Endothelial cell of umbilical vein (primary cell): ENCODE measurements at regions not wholly inside any gene's neighbourhood (a gene's known extent, or its start where the extent isn't known, plus 50 kb on each side); places are given as distances from the start of the nearest gene placed in this dataset.

Experiments
- BruUV-seq: library from RNA; stranded (reverse); fragments of 400-500 nt; replicated peaks from 2 replicates; lab custom pipeline; 2021; lab: Mats Ljungman, UMichigan
- CTCF ChIA-PET: fragments of 300-600, 350-600 bp; sonication (Branson Sonifier 250); formaldehyde crosslinking; loops from one replicate; lab custom pipeline; 2021; ENCODE audit warnings: antibody characterized with exemption, inconsistent platforms; lab: Charles Lee
- POLR2A ChIA-PET: fragments of 300-600, 350-600 bp; sonication (Branson Sonifier 250); formaldehyde crosslinking; loops from one replicate; lab custom pipeline; 2021; ENCODE audit warnings: antibody characterized with exemption, inconsistent platforms; lab: Charles Lee
- DNase-seq: peaks from one replicate; pipeline ENCODE4 v3.0.0-alpha.2; 2011; ENCODE audit warnings: low read depth, low spot score
- FAIRE-seq: peaks from 2 replicates; lab custom pipeline; 2011; peaks lifted over from hg19 to GRCh38; lab: Jason Lieb, UNC
- H2AFZ ChIP-seq: 2 replicates; pipeline ENCODE4 v1.6.0; 2012; ENCODE audit warnings: low read depth, low read length, control low read depth, inconsistent platforms
- H3K27ac ChIP-seq: 2 replicates; pipeline ENCODE4 v1.5.1; 2011; ENCODE audit warnings: low read depth, mild to moderate bottlenecking, control low read depth, low read length, moderate library complexity; ENCODE audit not compliant: insufficient read depth
- H3K27me3 ChIP-seq, 2 experiments: 2 replicates each; pipeline versions ENCODE4 v1.6.0 to v1.6.1; 2011; ENCODE audit warnings: low read length in 2 of 2, mixed read lengths in 1 of 2; ENCODE audit not compliant: control insufficient read depth in 2 of 2, insufficient read depth in 2 of 2
- H3K36me3 ChIP-seq, 2 experiments: 2 replicates in 1 of 2; 3 replicates in 1 of 2; pipeline ENCODE4 v1.5.1; 2011; ENCODE audit warnings: low read length in 2 of 2, mild to moderate bottlenecking in 1 of 2, moderate library complexity in 1 of 2; ENCODE audit not compliant: control insufficient read depth in 2 of 2, insufficient read depth in 2 of 2; ENCODE audit errors: extremely low read depth in 1 of 2
- H3K4me1 ChIP-seq: 3 replicates; pipeline ENCODE4 v1.5.1; 2011; ENCODE audit warnings: mild to moderate bottlenecking, low read length; ENCODE audit not compliant: control insufficient read depth, insufficient read depth; ENCODE audit errors: extremely low read depth
- H3K4me2 ChIP-seq: 2 replicates; pipeline ENCODE4 v1.6.1; 2011; ENCODE audit warnings: low read length, control low read depth, mixed read lengths; ENCODE audit not compliant: insufficient read depth
- H3K4me3 ChIP-seq, 3 experiments: fragments of 200-600 bp in 1 of 3; sonication (generic), shearing (Covaris generic) in 1 of 3; replicated peaks in 1 of 3; 2 replicates each; pipeline ENCODE4 v1.5.1; 2011 to 2016; ENCODE audit warnings: control low read depth in 3 of 3, low read length in 3 of 3, mild to moderate bottlenecking in 2 of 3, inconsistent platforms in 1 of 3, low read depth in 1 of 3, moderate library complexity in 1 of 3; ENCODE audit not compliant: insufficient read depth in 1 of 3
- H3K79me2 ChIP-seq: 2 replicates; pipeline ENCODE4 v1.6.0; 2012; ENCODE audit warnings: low read length, inconsistent platforms; ENCODE audit not compliant: control insufficient read depth, insufficient read depth
- H3K9ac ChIP-seq: replicated peaks from 2 replicates; pipeline ENCODE3; 2011; ENCODE audit warnings: low read length, control low read depth; ENCODE audit not compliant: insufficient read depth; ENCODE audit errors: extremely low read depth
- H3K9me1 ChIP-seq: replicated peaks from 3 replicates; pipeline ENCODE4 v1.6.0; 2011; ENCODE audit warnings: mild to moderate bottlenecking, low read length; ENCODE audit not compliant: control insufficient read depth, insufficient read depth; ENCODE audit errors: extremely low read depth
- H3K9me3 ChIP-seq: replicated peaks from 2 replicates; pipeline ENCODE4 v1.5.1; 2012; ENCODE audit warnings: low read length, inconsistent platforms; ENCODE audit not compliant: control insufficient read depth, insufficient read depth
- H4K20me1 ChIP-seq: replicated peaks from 2 replicates; pipeline ENCODE3; 2011; ENCODE audit warnings: mild to moderate bottlenecking, low read length; ENCODE audit not compliant: control insufficient read depth, insufficient read depth; ENCODE audit errors: extremely low read depth
- CTCF ChIP-seq, 2 donors: IDR thresholded peaks; 1 replicate in 1 of 2; 2 replicates in 1 of 2; pipeline ENCODE4 v1.5.1; 2011; ENCODE audit warnings: low read length in 2 of 2, mild to moderate bottlenecking in 2 of 2, moderate library complexity in 2 of 2, control low read depth in 1 of 2, inconsistent platforms in 1 of 2, low read depth in 1 of 2; ENCODE audit not compliant: insufficient read depth in 1 of 2; ENCODE audit errors: extremely low read depth in 1 of 2
- EZH2 ChIP-seq: IDR thresholded peaks from 2 replicates; pipeline ENCODE4 v1.6.1; 2012; ENCODE audit warnings: borderline replicate concordance, low read depth, mild to moderate bottlenecking, moderate library complexity, low read length, inconsistent platforms; ENCODE audit not compliant: severe bottlenecking
- FOS ChIP-seq: IDR thresholded peaks from 2 replicates; pipeline ENCODE4 v1.6.1; 2011; ENCODE audit warnings: mild to moderate bottlenecking, low read length, moderate library complexity, borderline replicate concordance; ENCODE audit not compliant: insufficient read depth
- GATA2 ChIP-seq: IDR thresholded peaks from 2 replicates; pipeline ENCODE4 v1.7.0; 2011; ENCODE audit warnings: low read depth, mild to moderate bottlenecking, moderate library complexity, mixed read lengths, low read length; ENCODE audit not compliant: insufficient read length, insufficient read depth
- JUN ChIP-seq: IDR thresholded peaks from 2 replicates; pipeline ENCODE4 v1.6.1; 2011; ENCODE audit warnings: borderline replicate concordance, low read depth; ENCODE audit not compliant: insufficient read length, insufficient read depth
- MAX ChIP-seq: IDR thresholded peaks from 2 replicates; pipeline ENCODE4 v1.6.1; 2011; ENCODE audit not compliant: insufficient read depth, insufficient read length
- MYC ChIP-seq: IDR thresholded peaks from one replicate; pipeline ENCODE4 v1.6.1; 2011; ENCODE audit warnings: mild to moderate bottlenecking, low read depth, low read length
- POLR2A ChIP-seq: IDR thresholded peaks from 2 replicates; pipeline ENCODE4 v1.6.1; 2012; ENCODE audit warnings: low read depth, mild to moderate bottlenecking, control low read depth, low read length
- POLR2AphosphoS5 ChIP-seq: IDR thresholded peaks from 2 replicates; pipeline ENCODE4 v1.6.1; 2012; ENCODE audit warnings: low read depth, mild to moderate bottlenecking, control low read depth, low read length, moderate library complexity; ENCODE audit not compliant: insufficient read depth
- dilution Hi-C: fragments of 300-500 bp; cut with MboI; formaldehyde crosslinking; loops from one replicate; pipeline ENCODE4 v1.15.0; 2019; ENCODE audit warnings: low sequenced_read_pairs; ENCODE audit not compliant: extremely low pct_ligation_motif_present
- intact Hi-C: fragments of 100-400 bp; cut with micrococcal nuclease; formaldehyde crosslinking; loops from one replicate; pipeline ENCODE4 v1.10.0; 2022

- Histone ChIP-seq H3K9me3 (no peaks in the 10 kb centered on the region), H4K20me1 (no peaks in the 10 kb centered on the region), H3K4me3 (no peak overlapping the region), H3K4me2 (no peak overlapping the region), H3K4me1 (no peaks in the 10 kb centered on the region), H3K9ac (no peak overlapping the region), H3K36me3 (no peaks in the 10 kb centered on the region), H3K79me2 (no peaks in the 10 kb centered on the region), H2AFZ (no peak overlapping the region), H3K27me3 (no peaks in the 10 kb centered on the region), H3K27ac (no peak overlapping the region), H3K9me1 (no peaks in the 10 kb centered on the region)
- ChIA-PET POLR2A (no interaction called here), CTCF (no interaction called here)
- dilution Hi-C loops (no loop called here), intact Hi-C loops (no loop called here)
- TF ChIP-seq JUN (no peak), MYC (no peak), FOS (no peak), POLR2A (no peak), MAX (no peak), EZH2 (no peak), CTCF (IDR thresholded peaks at IDR 0.05; ENCODE audit: extremely low read depth in 1 of 2, insufficient read depth in 1 of 2, low read depth in 1 of 2, low read length in 2 of 2) (no peak), GATA2 (no peak), POLR2AphosphoS5 (no peak)
- DNase-seq, result no peak
- no peak for FAIRE-seq
- BruUV-seq, result no TSS peak
Observed at GRCh38 chr12:17592472-17592871, 497.5 kb downstream of the RERGL start.
